ENCODE measurements at regions not wholly inside any gene's neighbourhood (a gene's known extent, or its start where the extent isn't known, plus 50 kb on each side); places are given as distances from the start of the nearest gene placed in this dataset.
"Not testable (repeated sequence)": the region's sequence is repeated elsewhere in the genome, so short reads cannot be mapped to it uniquely, and the experiment has no call there.

DNA sequence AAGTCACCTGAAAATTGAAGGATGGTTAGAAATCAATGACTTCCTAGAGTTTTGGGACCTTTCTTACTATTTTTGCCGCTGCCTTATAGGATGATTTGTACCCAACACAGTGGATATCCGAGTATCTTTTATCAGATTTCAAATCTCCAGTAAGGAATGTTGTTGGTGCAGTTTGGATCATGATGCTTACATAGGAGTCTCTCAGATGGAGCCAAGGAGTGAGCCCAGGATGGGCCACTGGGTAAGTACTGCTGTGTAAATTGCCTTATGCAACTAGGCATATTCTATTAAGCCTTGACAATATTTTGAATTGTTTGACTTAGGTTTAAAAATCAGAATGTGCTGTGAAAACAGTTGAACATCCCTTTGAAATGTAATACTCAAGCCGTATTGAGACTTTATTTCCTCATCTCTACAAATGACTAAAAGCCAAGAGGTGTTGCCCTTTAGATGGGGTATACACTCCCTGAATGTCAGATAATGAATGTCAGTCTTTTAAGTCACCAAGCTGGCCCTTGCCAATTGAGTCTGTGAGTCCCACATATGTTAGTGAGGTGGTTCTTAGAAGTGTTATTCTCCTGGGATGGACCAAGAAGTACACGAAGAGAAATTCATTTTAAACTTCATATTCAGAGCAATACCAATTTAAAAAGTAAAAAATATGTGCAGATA lies 271.8 kb upstream of the CTNND2 start:
- DNase-seq, result no peak

- no peak for DNase-seq
Observed at GRCh38 chr5:12174734-12175133, 270.5 kb upstream of the CTNND2 start.

- no peak for DNase-seq
Observed at GRCh38 chr5:12169536-12169935, 265.3 kb upstream of the CTNND2 start.

DNA sequence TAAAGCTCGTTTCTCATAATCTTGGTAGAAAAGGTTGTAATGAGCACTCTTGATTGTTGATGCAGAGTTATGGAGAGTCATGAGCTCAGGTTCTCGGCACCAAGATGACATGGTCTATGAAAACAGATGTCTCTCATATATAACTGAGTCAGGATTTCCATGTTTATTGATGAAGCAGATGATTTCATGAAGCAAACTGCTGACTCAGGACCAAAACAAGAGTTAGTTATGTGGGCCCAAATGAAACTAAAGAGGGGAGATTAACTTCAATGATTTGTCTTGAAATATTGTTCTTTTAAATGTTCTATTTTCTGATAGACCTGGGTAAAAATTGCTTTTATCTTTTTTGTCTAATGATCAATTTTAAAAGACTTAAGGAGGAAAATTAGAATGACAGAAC lies 258.6 kb upstream of the CTNND2 start:
- DNase-seq, result no peak

DNA sequence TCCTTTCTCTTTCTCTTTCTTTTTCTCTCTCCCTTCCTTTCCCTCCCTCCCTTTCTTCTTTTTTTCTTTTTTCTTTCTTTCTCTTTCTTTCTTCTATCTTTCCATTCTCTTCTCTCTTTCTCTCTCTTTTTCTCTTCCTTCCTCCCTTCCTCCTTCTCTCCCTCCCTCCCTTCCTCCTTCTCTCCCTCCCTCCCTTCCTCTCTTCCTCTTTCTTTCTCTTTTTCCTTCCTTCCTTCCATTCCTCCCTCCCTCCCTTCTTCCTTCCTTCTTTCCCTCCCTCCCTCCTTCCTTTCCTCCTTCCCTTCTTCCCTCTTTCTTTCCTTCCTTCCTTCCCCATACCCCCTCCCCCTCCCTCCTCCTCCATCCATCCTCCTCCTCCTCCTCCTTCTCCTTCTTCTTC lies 243.3 kb upstream of the CTNND2 start:
- DNase-seq, result no peak

- DNase-seq, result no peak
Observed at GRCh38 chr5:12141496-12141895, 237.2 kb upstream of the CTNND2 start.

- DNase-seq, result no peak
Observed at GRCh38 chr5:12133520-12133919, 229.3 kb upstream of the CTNND2 start.

DNA sequence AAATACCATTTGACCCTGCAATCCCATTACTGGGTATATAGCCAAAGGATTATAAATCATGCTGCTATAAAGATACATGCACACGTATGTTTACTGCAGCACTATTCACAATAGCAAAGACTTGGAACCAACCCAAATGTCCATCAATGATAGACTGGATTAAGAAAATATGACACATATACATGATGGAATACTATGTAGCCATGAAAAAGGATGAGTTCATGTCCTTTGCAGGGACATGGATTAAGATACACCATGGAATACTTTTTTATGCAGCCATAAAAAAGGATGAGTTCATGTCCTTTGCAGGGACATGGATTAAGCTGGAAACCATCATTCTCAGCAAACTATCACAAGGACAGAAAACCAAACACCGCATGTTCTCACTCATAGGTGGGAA lies 226.8 kb upstream of the CTNND2 start:
- DNase-seq, result not testable (repeated sequence)

DNA sequence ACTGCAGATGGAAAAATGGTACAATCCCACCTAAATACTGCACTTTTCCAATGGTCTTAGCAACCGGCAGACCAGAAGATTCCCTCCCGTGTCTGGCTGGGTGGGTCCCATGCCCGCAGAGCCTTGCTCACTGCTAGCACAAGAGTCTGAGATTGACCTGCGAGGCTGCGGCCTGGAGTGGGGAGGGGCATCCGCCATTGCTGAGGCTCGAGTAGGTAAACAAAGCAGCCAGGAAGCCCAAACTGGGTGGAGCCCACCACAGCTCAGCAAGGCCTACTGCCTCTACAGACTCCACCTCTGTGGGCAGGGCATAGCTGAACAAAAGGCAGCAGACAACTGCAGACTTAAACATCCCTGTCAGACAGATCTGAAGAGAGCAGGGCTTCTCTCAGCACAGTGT lies 221.6 kb upstream of the CTNND2 start:
- no peak for DNase-seq

DNA sequence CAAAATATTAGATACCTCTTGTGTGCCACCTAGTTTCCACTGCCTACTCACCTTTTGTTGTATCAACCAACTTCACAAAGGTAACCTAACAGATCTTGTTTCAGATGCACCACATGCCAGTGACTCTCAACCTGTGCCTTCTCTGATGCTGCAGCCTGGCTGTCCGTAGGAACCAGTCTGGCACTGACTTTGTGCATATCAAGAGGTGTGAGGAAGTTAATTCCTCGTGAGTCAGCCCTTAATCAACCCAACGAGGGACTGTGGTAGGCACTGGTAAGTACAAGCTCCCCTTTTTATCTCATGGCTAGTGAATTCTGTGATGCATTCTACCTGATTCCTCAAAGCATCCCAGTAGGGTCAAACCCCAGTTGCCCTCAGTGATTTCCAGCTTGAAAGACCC lies 215.4 kb upstream of the CTNND2 start:
- DNase-seq, result no peak

- no peak for DNase-seq
Observed at GRCh38 chr5:12114075-12114474, 209.8 kb upstream of the CTNND2 start.

GRCh38 chr5:12113062-12113461 lies 208.8 kb upstream of the CTNND2 start:
- no peak for DNase-seq

DNA sequence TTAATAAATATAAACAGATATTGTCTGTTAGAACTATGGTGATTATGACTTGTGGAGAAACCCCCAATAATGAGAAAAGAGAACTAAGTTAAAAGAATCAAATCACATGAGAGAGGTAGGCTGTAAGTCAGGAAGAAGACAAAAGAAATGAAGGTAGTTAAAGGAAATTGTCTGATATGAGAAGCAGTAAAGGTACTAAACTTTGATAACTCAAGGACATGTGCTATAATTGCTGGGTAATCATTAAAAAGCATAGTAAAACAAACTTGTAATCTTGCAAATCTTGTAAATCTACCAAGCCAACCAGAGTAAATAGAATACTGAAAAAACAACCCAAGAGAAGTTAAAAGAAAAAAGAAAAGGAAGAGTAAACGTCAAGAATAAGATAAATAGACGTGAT lies 207.0 kb upstream of the CTNND2 start:
- DNase-seq, result no peak

- no peak for DNase-seq
Observed at GRCh38 chr5:12110629-12111028, 206.4 kb upstream of the CTNND2 start.

DNA sequence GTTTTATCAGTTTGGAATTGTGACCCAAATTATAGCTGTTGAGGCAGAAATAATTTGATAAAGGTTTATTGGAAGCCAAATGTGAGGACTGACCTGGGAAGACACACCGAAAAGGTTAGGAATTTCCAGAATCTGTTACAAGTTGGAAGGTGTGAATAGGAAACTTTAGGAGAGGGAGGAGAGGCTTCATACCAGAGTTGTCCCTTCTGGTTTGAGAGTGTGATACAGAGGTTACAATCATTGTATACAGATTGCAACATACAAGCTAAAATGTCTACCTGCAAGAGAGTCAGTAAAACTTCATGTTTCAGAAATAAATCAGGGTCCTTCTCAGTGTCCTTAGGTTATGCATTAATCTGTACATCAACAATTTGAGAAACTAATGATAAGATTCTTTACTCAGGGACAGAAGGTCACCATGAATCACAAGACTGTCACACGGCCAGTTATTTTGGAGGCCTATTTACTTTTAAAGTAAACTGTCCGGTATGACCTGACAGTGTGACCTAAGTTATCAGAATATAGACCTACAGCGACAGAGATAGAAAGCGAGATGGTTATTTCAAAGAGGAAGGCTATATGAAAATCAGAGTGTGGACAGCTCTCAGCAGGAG lies 204.9 kb upstream of the CTNND2 start:
- DNase-seq, result no peak

DNA sequence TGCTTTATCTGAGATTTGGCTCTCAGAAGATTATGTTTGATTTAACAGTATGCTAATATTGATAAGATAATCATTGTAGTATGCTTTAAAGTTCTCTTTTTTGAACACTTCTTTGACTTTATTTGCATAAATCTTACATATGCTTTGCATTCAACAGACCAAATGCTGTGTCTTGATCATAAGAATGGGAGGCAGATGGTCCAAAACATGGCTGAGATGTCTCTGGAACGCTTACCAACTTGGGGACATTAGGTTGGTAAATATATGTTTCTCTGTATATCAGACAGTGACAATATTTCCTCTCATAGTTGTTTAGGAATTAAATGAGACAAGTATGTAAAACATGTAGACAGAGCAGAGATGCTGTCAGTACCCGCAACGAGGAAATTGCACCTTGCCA lies 197.9 kb upstream of the CTNND2 start:
- no peak for DNase-seq

- no peak for DNase-seq
Observed at GRCh38 chr5:12100542-12100941, 196.3 kb upstream of the CTNND2 start.

DNA sequence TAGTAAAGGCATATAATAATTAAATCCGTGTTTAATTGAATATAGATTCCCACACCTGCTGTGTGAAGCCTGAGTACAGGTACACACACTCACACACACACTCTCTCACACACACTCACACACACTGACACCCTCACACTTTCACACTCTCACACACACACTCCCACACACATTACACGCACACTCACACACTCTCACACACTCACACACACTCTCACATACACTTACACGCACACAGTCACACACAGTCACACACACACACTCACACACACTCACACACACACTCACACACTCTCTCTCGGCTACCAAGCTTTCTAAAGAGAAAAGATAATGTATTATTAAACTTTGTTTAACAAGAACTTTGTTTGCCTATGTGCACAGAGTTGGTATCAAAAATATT lies 195.1 kb upstream of the CTNND2 start:
- no peak for DNase-seq

GRCh38 chr5:12095808-12096281 lies 191.6 kb upstream of the CTNND2 start:
- no peak for DNase-seq

DNA sequence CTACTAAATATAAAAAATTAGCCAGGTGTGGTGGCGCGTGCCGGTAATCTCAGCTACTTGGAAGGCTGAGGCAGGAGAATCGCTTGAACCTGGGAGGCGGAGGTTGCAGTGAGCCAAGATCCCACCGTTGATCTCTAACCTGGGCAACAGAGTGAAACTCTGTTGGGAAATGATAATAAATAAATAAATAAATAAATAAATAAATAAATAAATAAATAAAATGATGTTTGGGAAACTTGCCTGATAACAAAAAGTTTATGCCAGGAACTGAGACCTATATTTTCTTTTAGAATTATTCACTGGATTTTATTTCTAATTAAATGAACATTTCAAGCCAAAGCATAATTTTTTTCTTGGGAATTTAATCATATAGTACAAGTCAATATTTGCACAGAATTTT lies 189.3 kb upstream of the CTNND2 start:
- no peak for DNase-seq

GRCh38 chr5:12080761-12081160 lies 176.5 kb upstream of the CTNND2 start:
- DNase-seq, result no peak

DNA sequence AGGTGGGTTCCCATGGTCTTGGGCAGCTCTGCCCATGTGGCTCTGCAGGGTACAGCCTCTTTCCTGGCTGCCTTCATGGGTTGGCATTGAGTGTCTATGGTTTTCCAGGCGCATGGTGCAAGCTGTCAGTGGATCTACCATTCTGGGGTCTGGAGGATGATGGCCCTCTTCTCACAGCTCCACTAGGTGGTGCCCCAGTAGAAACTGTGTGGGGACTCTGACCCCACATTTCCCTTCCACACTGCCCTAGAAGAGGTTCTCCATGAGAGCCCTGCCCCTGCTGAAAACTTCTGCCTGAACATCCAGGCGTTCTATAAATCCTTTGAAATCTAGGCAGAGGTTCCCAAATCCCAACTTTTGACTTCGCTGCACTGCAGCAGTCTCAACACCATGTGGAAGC lies 174.0 kb upstream of the CTNND2 start:
- not testable (repeated sequence) for DNase-seq

DNA sequence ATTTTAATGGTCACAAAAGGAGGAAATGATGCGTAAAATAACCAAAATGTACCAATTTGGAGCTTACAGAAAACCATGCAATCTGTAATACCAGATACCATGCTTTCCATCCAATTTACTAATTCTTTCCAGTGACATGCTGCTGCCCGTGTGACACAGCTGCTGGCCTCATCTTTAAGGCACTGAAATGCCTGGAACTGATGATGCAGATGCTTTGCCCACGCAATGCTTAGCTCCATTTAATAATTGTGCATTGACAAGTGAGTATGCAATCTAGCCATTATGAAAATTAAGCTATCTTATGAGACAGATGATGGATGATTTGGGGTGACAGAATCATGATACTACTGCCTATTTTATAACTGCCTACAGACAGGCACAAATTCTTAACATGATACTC lies 169.2 kb upstream of the CTNND2 start:
- no peak for DNase-seq

GRCh38 chr5:12072441-12072840 lies 168.2 kb upstream of the CTNND2 start:
- no peak for DNase-seq

Data from hypothalamus (tissue), 51 donors.